ENCODE measurements at regions not wholly inside any gene's neighbourhood (a gene's known extent, or its start where the extent isn't known, plus 50 kb on each side); places are given as distances from the start of the nearest gene placed in this dataset.

DNA sequence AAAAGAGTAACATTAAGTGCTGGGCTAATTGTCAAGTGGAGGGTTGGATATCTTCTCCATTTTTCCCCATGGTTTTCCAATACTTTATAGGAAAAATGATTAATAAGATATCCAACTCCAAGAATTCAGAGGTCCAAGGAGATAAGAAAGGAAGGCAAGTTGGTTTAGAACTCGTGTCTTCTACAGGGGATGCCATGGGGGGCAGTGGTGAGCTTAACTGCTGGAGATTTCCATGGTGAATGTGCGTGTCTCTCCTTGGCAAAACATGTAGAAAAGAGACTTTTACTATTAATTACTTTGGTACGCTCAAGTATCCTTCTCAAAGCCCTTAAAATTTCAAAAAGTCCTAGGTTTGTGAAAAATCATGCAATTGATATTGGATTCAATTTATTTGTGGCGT, 982.9 kb upstream of the RBFOX1 start:
- no peak overlapping the region for H3K4me3 ChIP-seq (ENCODE audit: insufficient read depth, low read depth, low read length)
- no peak overlapping the region for H2AK5ac ChIP-seq (ENCODE audit: low read depth, low read length)
- H2BK15ac ChIP-seq (ENCODE audit: low read depth, low read length), result no peak overlapping the region
- no peak overlapping the region for H3K9ac ChIP-seq (ENCODE audit: low read depth, low read length)
- no peaks in the 10 kb centered on the region for H3K9me1 ChIP-seq (ENCODE audit: insufficient read depth, low read length)
- H3K36me3 ChIP-seq (ENCODE audit: control insufficient read depth, insufficient read depth, low read length), result no peaks in the 10 kb centered on the region
- H3K79me1 ChIP-seq (ENCODE audit: low read depth in 1 of 2, low read length in 2 of 2), result no peaks in the 10 kb centered on the region
- no CpG with 5 or more reads among the region's 4 CpGs for WGBS, 2 experiments (ENCODE audit: extremely low coverage in 2 of 2, insufficient read length in 1 of 2)
- H3K14ac ChIP-seq (replicated peaks; ENCODE audit: low read depth, low read length), result no peak overlapping the region
- no peak overlapping the region for H3K23ac ChIP-seq (ENCODE audit: low read depth, low read length)
- intact Hi-C loops (cut with micrococcal nuclease), result no loop called here
- DNase-seq (no peak), ATAC-seq (ENCODE audit: low read depth) (no peak)
- in situ Hi-C loops (cut with MboI; ENCODE audit: low sequenced_read_pairs), result no loop called here
- CTCF ChIA-PET, result no interaction called here
- no peak overlapping the region for H2BK5ac ChIP-seq (ENCODE audit: low read depth, low read length, poor library complexity, severe bottlenecking)
- no peak overlapping the region for H2AK9ac ChIP-seq (replicated peaks; ENCODE audit: low read depth, low read length, poor library complexity)
- TF ChIP-seq, protein P1, sequence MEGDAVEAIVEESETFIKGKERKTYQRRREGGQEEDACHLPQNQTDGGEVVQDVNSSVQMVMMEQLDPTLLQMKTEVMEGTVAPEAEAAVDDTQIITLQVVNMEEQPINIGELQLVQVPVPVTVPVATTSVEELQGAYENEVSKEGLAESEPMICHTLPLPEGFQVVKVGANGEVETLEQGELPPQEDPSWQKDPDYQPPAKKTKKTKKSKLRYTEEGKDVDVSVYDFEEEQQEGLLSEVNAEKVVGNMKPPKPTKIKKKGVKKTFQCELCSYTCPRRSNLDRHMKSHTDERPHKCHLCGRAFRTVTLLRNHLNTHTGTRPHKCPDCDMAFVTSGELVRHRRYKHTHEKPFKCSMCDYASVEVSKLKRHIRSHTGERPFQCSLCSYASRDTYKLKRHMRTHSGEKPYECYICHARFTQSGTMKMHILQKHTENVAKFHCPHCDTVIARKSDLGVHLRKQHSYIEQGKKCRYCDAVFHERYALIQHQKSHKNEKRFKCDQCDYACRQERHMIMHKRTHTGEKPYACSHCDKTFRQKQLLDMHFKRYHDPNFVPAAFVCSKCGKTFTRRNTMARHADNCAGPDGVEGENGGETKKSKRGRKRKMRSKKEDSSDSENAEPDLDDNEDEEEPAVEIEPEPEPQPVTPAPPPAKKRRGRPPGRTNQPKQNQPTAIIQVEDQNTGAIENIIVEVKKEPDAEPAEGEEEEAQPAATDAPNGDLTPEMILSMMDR (conservative IDR thresholded peaks at IDR 0.05; ENCODE audit: low read depth, low read length), result no peak
- TF ChIP-seq RAD21 (IDR thresholded peaks at IDR 0.05; ENCODE audit: low read length) (no peak), CHD1 (IDR thresholded peaks at IDR 0.05; ENCODE audit: low read depth, low read length) (no peak), SMC3 (IDR thresholded peaks at IDR 0.05; ENCODE audit: low read depth, low read length) (no peak), NFE2L2 (IDR thresholded peaks at IDR 0.05; ENCODE audit: low read depth, low read length) (no peak), MAFK (IDR thresholded peaks at IDR 0.05; ENCODE audit: low read depth, low read length) (no peak), BHLHE40 (IDR thresholded peaks at IDR 0.05; ENCODE audit: low read depth, low read length) (no peak), RFX5 (IDR thresholded peaks at IDR 0.05; ENCODE audit: low read depth, low read length) (no peak), POLR2A (IDR thresholded peaks at IDR 0.05; ENCODE audit: low read depth, low read length) (no peak), RCOR1 (IDR thresholded peaks at IDR 0.05; ENCODE audit: insufficient replicate concordance, low read length) (no peak), FOS (IDR thresholded peaks at IDR 0.05; ENCODE audit: low read depth, low read length) (no peak)
- TF ChIP-seq, protein P2, sequence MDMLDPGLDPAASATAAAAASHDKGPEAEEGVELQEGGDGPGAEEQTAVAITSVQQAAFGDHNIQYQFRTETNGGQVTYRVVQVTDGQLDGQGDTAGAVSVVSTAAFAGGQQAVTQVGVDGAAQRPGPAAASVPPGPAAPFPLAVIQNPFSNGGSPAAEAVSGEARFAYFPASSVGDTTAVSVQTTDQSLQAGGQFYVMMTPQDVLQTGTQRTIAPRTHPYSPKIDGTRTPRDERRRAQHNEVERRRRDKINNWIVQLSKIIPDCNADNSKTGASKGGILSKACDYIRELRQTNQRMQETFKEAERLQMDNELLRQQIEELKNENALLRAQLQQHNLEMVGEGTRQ (IDR thresholded peaks at IDR 0.05; ENCODE audit: low read depth, low read length), result no peak
- TF ChIP-seq, protein P3, sequence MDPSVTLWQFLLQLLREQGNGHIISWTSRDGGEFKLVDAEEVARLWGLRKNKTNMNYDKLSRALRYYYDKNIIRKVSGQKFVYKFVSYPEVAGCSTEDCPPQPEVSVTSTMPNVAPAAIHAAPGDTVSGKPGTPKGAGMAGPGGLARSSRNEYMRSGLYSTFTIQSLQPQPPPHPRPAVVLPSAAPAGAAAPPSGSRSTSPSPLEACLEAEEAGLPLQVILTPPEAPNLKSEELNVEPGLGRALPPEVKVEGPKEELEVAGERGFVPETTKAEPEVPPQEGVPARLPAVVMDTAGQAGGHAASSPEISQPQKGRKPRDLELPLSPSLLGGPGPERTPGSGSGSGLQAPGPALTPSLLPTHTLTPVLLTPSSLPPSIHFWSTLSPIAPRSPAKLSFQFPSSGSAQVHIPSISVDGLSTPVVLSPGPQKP (IDR thresholded peaks at IDR 0.05; ENCODE audit: borderline replicate concordance, low read depth, low read length), result no peak
- H3K4me1 ChIP-seq (ENCODE audit: control insufficient read depth, insufficient read depth, low read length), result no peaks in the 10 kb centered on the region
- H4K5ac ChIP-seq (ENCODE audit: low read depth, low read length), result no peak overlapping the region
- no peak overlapping the region for H4K91ac ChIP-seq (ENCODE audit: insufficient read depth, low read depth, low read length)
- no peaks in the 10 kb centered on the region for H4K20me1 ChIP-seq (ENCODE audit: insufficient read depth, low read length)
- POLR2A ChIA-PET (ENCODE audit: unreplicated experiment), result no interaction called here
- no peak overlapping the region for H2AFZ ChIP-seq (replicated peaks; ENCODE audit: low read length, poor library complexity)
- no peak overlapping the region for H3K27ac ChIP-seq (ENCODE audit: insufficient read depth, low read length)
- H3K4me2 ChIP-seq (ENCODE audit: low read depth, low read length), result no peak overlapping the region
- no peak overlapping the region for H3K4ac ChIP-seq (ENCODE audit: low read depth, low read length)
- dilution Hi-C loops (cut with HindIII; ENCODE audit: low sequenced_read_pairs, unreplicated experiment), result no loop called here
- no peak overlapping the region for H2BK120ac ChIP-seq (ENCODE audit: low read depth, low read length)
- no peak overlapping the region for H4K8ac ChIP-seq (ENCODE audit: low read depth in 2 of 2, low read length in 2 of 2)
- peaks cover 24% of the 10 kb centered on the region; the same call in 1 of the 2 replicates for H3K9me3 ChIP-seq (ENCODE audit: control insufficient read depth, insufficient read depth, low read length)
- no peak overlapping the region for H2BK20ac ChIP-seq (ENCODE audit: low read depth, low read length)
- no peaks in the 10 kb centered on the region for H3K27me3 ChIP-seq (ENCODE audit: control insufficient read depth, insufficient read depth, low read length)
- H3K56ac ChIP-seq (ENCODE audit: extremely low read depth, insufficient read depth, low read length), result no peak overlapping the region
- BruUV-seq (replicated peaks), result no TSS peak
- H3K18ac ChIP-seq (ENCODE audit: low read depth, low read length), result no peak overlapping the region
